DND-41 (cell line): ENCODE measurements at regions not wholly inside any gene's neighbourhood (a gene's known extent, or its start where the extent isn't known, plus 50 kb on each side); places are given as distances from the start of the nearest gene placed in this dataset.

Source experiments
- EZH2 ChIP-seq: IDR thresholded peaks from 3 replicates; pipeline ENCODE4 v1.6.1; 2012; ENCODE audit warnings: borderline replicate concordance, low read depth, mild to moderate bottlenecking, moderate library complexity, low read length, inconsistent platforms; ENCODE audit not compliant: severe bottlenecking
- TF ChIP-seq, protein P1 (sequence below): IDR thresholded peaks from 2 replicates; pipeline ENCODE4 v1.5.1; 2012; ENCODE audit warnings: borderline replicate concordance, low read length, moderate library complexity, mild to moderate bottlenecking; ENCODE audit not compliant: poor library complexity, severe bottlenecking; ENCODE audit errors: extremely low read depth

- TF ChIP-seq, protein P1, sequence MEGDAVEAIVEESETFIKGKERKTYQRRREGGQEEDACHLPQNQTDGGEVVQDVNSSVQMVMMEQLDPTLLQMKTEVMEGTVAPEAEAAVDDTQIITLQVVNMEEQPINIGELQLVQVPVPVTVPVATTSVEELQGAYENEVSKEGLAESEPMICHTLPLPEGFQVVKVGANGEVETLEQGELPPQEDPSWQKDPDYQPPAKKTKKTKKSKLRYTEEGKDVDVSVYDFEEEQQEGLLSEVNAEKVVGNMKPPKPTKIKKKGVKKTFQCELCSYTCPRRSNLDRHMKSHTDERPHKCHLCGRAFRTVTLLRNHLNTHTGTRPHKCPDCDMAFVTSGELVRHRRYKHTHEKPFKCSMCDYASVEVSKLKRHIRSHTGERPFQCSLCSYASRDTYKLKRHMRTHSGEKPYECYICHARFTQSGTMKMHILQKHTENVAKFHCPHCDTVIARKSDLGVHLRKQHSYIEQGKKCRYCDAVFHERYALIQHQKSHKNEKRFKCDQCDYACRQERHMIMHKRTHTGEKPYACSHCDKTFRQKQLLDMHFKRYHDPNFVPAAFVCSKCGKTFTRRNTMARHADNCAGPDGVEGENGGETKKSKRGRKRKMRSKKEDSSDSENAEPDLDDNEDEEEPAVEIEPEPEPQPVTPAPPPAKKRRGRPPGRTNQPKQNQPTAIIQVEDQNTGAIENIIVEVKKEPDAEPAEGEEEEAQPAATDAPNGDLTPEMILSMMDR = no peak
- no peak for TF ChIP-seq EZH2
Measured at GRCh38 chr3:81291586-81291985, 469.9 kb downstream of the GBE1 start.
